ENCODE measurements at regions not wholly inside any gene's neighbourhood (a gene's known extent, or its start where the extent isn't known, plus 50 kb on each side); places are given as distances from the start of the nearest gene placed in this dataset.
A peak's percentile ranks its signal among the peaks of the same experiment; 100 is the strongest.

DNA sequence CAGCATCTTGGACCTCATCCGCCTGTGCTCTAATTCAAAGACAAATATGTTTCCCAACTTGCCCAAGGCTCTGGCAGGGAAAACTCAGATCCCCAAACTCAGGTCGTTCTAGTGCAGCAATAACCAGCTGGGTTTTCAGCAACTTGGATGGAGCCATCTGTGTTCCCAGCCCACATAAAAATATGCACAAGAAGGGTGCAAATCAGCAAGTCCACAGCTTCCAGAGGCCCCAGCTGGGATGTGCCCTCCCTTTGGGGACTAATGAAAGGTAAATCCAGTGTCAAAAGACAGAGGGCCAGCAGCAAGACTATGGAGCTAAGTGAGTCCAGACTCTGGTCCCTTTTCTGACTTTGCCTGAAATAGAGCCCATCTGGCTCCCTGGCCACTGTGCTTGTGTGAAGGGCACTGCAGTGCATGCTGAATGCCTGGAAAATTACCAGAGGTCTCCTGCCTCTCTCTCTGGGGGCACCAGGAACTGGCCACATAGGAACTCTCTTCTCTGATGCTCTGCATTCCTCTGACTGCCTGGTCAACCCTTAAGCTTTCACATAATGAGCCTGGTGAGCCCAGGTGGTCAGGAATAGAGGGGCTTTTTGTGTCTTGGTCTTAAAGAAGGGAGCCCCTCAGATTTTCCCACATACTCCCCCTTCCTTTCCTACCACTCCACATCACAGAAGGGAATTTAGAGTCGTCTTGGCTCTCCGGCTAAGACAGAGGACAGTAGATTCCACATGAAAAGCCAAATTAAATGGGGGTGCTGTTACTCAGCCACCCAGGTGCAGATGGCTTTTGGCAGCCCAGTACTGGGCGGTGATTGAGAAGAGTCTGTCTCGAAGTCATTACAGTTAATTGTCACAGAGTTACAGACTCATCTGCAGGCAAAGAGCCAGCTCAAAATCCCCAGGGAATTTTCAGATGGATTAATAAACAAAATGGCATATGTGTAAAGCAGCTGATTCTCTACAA, 88.1 kb upstream of the C1orf21 start:
- H2AK5ac ChIP-seq (ENCODE audit: insufficient read length, low read length), result no peak overlapping the region
- no peak for DNase-seq
- no peak overlapping the region for H2BK120ac ChIP-seq (ENCODE audit: low read depth, low read length, poor library complexity, severe bottlenecking)
- H3K23ac ChIP-seq (ENCODE audit: insufficient read length, low read depth, low read length), result no peak overlapping the region
- H2BK12ac ChIP-seq (ENCODE audit: insufficient read length, low read depth, low read length), result no peak overlapping the region
- peaks cover 7 to 9% of the 10 kb centered on the region in 2 experiments for H3K4me1 Mint-ChIP-seq
- no peaks in the 10 kb centered on the region for H3K79me2 ChIP-seq (ENCODE audit: insufficient read depth, low read length)
- no peaks in the 10 kb centered on the region for H3K23me2 ChIP-seq (ENCODE audit: insufficient read length, low read depth, low read length, poor library complexity, severe bottlenecking)
- no peaks in the 10 kb centered on the region for H3K27me3 Mint-ChIP-seq (ENCODE audit: low read depth)
- H3K9me3 Mint-ChIP-seq, result peaks cover 3 to 5% of the 10 kb centered on the region in 2 experiments; a peak in 2 of 5 replicates
- H2BK15ac ChIP-seq (ENCODE audit: low read depth, low read length), result no peak overlapping the region
- H3K4me3 Mint-ChIP-seq, result no peak overlapping the region
- H3T11ph ChIP-seq (ENCODE audit: low read length), result no peak overlapping the region
- H3K4me1 ChIP-seq (ENCODE audit: insufficient read depth, low read length), result no peaks in the 10 kb centered on the region
- H3K18ac ChIP-seq (ENCODE audit: insufficient read length, low read depth, low read length), result no peak overlapping the region
- no peaks in the 10 kb centered on the region for H3K79me1 ChIP-seq (ENCODE audit: insufficient read depth, low read depth, low read length, poor library complexity, severe bottlenecking)
- H4K20me1 ChIP-seq (ENCODE audit: control insufficient read depth, insufficient read depth, insufficient read length), result no peaks in the 10 kb centered on the region
- H3K4ac ChIP-seq (ENCODE audit: low read depth, low read length), result no peak overlapping the region
- no peaks in the 10 kb centered on the region for H3K27me3 ChIP-seq (ENCODE audit: insufficient read depth, low read length)
- no peak overlapping the region for H2AFZ ChIP-seq (ENCODE audit: low read length)
- no peak overlapping the region for H3K9ac ChIP-seq (ENCODE audit: extremely low read depth, insufficient read length, low read length)
- H3K14ac ChIP-seq (ENCODE audit: insufficient read depth, low read length), result peak overlapping the region; percentile 27; the same call in 1 of the 2 replicates
- H3K4me2 ChIP-seq (ENCODE audit: insufficient read depth, insufficient read length, low read length), result no peak overlapping the region
- WGBS (ENCODE audit: extremely low coverage, insufficient read length, low lambda C conversion rate), result no CpG with 5 or more reads among the region's 6 CpGs
- no peak overlapping the region for H2BK20ac ChIP-seq (ENCODE audit: low read depth, low read length, poor library complexity, severe bottlenecking)
- no peak overlapping the region for H2BK5ac ChIP-seq (ENCODE audit: insufficient read length, low read length)
- H3K27ac ChIP-seq (ENCODE audit: insufficient read length, low read depth, low read length), result no peak overlapping the region
- TF ChIP-seq, protein P1, sequence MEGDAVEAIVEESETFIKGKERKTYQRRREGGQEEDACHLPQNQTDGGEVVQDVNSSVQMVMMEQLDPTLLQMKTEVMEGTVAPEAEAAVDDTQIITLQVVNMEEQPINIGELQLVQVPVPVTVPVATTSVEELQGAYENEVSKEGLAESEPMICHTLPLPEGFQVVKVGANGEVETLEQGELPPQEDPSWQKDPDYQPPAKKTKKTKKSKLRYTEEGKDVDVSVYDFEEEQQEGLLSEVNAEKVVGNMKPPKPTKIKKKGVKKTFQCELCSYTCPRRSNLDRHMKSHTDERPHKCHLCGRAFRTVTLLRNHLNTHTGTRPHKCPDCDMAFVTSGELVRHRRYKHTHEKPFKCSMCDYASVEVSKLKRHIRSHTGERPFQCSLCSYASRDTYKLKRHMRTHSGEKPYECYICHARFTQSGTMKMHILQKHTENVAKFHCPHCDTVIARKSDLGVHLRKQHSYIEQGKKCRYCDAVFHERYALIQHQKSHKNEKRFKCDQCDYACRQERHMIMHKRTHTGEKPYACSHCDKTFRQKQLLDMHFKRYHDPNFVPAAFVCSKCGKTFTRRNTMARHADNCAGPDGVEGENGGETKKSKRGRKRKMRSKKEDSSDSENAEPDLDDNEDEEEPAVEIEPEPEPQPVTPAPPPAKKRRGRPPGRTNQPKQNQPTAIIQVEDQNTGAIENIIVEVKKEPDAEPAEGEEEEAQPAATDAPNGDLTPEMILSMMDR (conservative IDR thresholded peaks at IDR 0.05), result no peak
- H4K91ac ChIP-seq (ENCODE audit: insufficient read length, low read depth, low read length), result no peak overlapping the region
- no peaks in the 10 kb centered on the region; a peak in 2 of 7 replicates for H3K36me3 Mint-ChIP-seq (ENCODE audit: insufficient read depth in 1 of 3, low read depth in 3 of 3)
- no peak overlapping the region for H4K8ac ChIP-seq (replicated peaks; ENCODE audit: insufficient read length, low read depth, low read length)
- H3K9me3 ChIP-seq (ENCODE audit: control insufficient read depth, low read depth, low read length), result no peaks in the 10 kb centered on the region
- no peak overlapping the region for H3K56ac ChIP-seq (ENCODE audit: insufficient read length, low read depth, low read length)
- no peak overlapping the region for H4K5ac ChIP-seq (ENCODE audit: insufficient read length, low read depth, low read length)
- peak overlapping the region in 1 of 3 experiments; percentile 30; a peak in 1 of 7 replicates for H3K27ac Mint-ChIP-seq
